ENCODE measurements at regions not wholly inside any gene's neighbourhood (a gene's known extent, or its start where the extent isn't known, plus 50 kb on each side); places are given as distances from the start of the nearest gene placed in this dataset.

DNA sequence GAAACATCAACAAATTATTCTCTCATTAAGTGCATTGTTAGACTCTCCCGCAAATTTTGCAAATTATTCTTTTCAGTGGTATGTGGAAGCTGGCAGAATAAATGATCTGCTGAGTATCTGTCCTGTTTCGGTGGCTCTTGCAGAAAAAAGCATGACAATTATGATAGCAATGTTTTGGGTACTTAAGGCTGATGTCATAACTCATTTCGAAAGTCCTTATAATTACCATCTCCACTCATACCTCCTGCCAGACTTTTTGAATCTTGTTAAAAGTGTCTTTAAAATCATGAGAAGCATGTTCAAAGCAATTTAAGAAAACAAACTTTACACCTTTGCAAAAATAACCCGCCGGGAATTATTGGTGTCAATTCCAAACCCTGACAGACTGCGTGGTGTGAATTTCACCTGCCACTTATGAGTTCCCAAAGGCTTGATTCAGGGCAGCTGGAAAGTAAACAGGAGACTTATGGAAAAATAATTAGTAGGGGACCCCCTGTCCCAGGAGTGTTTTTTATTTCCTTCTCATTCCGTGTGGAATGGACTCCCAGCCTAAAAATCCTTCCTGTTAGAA lies 87.6 kb upstream of the E2F3 start:
- DNase-seq, result peak; percentile 61

DNA sequence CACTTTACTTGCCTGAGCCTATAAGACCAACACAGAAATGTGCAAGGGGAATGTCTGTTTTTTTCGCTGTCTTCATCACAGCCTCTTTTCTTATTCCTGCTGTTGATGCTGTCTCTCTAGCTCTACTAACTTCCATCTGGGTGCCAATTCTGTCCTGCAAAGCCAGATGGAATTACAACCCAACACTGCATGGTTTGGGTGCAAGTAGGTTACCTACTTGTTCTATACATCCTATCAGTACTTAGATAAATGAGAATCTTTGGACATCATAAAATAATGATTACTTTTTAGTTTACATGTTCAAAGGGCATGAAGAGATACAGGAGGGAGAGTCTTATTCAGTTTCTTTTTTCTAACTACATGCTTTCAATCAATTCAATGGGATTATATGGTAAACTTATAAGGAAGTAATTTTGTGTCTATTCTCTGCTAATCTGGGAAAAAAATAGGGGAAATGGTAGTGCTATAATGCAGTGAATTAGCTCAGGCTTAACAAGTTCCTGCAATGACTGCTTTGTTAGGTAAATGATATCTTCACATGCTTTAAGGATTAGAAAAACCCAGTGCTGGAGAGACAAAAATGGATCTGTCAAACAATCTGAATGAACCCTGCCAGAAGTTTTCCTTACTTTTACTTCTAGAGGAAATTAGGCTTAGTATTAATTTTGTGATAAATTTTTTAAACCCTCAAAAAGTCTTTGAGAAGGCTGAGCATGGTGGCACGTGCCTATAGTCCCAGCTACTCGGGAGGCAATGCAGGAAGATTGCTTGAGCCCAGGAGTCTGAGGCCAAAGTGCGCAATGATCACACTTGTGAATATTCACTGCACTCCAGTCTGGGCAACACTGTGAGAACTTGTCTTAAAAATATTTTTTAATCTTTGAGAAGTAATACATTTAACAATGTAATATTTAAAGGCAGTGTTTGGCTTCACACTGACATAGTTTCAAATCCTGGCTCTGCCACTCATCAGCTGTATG lies 86.5 kb upstream of the E2F3 start:
- DNase-seq, result no peak

DNA sequence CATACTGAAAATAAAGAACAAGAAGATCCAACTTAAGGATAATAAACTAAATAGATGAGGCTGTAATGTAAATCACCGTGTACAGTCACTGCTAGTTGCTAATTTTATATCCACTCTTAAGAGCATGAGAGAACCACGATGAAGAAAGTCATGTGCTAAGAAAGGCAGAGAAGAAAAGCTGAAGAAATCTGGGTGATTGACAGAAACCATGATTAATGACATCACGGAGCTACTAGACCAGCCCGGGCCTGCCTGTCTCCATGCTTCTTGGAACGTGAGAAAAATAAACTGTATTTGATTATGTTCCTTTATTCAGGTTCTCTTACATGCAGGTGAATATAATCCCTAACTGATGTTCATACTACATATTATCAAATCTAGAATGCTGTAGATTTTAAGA lies 84.2 kb upstream of the E2F3 start:
- DNase-seq, result no peak

DNA sequence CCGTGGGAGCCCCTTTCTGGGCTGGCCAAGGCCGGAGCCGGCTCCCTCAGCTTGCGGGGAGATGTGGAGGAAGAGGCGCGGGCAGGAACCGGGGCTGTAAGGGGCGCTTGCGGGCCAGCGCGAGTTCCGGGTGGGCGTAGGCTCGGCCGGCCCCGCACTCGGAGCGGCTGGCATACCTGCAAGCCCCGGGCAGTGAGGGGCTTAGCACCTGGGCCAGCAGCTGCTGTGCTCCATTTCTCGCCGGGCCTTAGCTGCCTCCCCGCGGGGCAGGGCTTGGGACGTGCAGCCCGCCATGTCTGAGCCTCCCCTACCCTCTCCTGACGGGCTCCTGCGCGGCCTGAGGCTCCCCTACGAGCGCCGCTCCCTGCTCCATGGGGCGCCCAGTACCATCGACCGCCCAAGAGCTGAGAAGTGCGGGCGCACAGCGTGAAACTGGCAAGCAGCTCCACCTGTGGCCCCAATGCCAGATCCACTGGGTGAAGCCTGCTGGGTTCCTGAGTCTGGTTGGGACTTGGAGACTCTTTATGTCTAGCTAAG lies 82.8 kb upstream of the E2F3 start:
- no peak for DNase-seq

DNA sequence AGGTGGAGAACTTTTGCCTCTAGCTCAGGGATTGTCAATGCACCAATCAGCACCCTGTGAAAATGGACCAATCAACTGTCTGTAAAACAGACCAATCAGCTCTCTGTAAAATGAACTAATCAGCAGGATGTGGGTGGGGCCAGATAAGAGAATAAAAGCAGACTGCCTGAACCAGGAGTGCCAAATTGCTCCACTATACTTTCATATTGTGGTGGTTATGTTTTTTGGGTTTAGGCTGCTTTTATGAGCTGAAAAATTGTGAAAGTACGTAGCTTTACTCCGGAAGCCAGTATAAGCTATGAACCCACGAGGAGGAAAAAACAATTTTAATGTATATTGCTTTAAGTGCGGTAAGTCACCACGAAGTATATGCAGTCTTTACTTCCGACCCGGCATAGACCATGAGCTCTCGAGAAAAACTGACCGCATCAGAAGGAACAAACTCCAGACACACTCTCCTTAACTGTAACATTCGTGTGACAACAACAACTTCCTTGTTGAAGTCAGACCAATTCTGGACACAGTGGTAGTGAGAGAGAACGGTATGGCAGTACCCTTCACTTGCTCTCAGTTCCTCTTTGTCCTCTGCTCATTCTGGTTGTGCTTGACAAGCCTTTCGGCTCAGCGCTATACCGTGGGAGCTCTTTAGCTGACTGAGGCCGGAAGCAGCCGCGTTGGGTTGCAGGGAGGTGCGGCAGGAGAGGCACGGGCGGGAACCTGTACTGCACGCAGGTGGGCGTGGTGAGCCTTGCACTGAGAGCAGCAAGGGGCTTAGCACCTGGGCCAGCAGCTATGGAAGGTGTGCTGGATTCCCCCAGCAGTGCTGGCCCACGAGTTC lies 81.9 kb upstream of the E2F3 start:
- DNase-seq, result no peak

DNA sequence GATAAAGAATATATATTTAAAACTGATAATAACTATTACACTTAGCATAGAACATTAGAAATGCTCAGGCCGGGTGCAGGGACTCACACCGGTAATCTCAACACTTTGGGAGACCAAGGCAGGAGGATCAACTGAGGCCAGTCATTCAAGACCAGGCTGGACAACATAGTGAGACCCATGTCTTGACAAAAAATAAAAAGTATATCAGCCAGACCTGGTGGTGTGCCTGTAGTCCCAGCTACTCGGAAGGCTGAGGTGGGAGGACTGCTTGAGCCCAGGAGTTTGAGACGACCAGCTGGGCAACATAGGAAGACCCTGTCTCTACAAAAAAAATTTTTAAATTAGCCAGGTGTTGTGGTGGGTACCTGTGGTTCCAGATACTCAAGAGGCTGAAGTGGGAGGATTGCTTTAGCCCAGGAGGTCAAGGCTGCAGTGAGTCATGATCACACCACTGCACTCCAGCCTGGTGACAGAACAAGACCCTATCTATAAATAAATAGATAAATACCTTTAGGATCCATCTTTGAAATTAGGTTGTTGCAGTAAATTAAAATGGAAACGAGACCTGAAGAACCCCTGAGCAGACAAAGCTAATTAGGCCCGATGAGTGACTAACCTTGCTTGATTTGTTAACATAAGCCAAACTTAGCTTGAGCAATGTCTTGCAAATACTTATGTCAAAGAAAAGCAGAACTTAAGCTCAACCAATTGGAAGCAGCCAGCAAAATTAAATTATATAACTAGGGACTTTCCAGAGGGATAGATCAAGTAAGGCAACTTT lies 75.8 kb upstream of the E2F3 start:
- DNase-seq, result no peak

DNA sequence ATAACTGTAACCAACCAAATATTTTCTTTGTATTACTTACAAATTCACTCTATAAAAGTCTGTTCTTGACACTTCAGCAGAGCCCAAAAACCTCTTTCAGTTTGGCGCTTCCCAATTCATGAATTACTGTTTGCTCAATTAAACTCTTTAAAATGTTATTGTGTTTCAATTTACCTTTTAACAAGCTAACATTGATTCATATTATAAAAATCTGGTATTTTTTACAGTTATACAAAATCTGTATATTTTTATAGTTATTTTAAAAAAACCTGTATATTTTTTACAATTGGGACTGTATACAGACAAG lies 75.3 kb upstream of the E2F3 start:
- DNase-seq, result no peak

DNA sequence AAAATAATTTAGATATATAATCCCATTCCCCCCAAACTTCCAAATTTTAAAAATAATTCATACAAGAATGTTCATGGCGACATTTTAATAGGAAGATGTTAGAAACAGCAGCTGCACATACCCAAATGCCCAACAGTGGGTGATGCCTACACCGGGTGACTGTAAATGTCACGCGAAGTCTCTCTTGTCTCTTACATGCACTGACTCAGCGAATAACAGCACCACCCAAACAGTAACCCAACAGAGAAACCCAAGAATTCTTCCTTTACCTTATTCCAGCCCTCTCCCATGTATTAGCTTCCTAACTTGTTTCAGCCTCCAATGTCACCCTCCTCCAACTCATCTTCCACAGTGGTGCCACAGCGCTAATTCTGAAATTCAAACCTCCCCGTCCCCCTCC lies 74.5 kb upstream of the E2F3 start:
- DNase-seq, result no peak

DNA sequence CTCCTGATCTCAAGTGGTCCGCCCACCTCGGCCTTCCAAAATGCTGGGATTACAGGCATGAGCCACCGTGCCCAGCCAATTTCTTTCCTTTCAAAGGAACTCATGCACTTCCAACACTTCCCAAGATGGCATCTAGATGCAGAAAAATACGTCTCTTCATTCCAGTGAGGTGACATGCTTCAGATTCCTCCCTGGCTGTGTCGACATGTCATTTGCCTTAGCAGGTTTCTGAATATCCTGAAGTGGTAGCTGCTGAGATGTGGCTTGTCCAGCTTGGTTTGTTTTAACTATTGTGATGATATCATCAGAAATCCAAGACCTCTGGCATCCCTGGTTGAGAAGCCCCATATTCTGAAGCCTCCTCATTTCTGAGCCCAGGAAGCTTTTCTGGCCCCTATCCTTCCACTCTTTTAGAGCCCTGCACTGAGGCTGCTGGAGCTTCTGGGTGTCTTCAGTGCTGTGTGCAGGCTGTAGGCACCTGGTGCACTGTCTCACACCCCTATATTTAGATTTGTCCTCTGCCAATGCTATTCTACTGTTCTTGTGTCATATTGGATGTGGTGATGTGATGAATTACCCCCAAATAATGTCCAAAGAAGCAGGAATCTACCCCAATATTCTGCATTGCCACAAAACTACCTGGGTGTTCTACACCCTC lies 73.3 kb upstream of the E2F3 start:
- no peak for DNase-seq

DNA sequence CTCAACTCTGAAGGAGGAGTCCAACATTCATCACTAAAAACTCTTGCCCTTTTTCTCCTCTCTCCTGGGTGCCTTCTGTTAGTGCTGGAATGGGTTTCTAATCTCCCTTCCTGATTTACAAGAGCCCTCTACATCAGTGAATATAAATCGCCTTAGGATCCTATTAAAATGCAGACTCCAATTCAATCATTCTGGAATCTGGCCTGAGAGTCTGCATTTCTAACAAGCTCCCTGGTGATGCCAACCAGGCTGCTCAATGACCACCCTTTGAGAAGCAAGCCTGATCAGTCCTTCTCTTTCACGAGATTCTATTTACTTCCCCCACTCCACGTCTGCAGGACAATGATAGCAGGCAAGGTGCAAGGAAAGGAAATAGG lies 72.8 kb upstream of the E2F3 start:
- DNase-seq, result no peak

DNA sequence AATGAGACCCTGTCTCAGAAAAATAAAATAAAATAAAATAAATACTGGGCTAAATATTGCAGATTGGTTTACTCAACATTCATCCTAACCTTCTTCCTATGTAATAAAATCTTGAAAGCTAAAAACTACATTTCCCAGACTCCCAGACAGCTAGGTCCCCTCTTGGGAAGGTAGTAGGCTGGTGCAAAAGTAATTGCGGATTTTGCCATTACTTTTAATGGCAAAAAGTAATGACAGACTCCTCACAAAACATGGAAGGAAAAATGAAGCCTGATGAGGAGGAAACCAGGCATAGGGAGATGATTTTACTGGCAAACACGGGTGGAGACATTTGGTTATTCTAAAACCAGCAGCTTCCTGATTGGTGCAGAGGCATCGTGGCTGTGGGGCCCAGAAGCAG lies 70.6 kb upstream of the E2F3 start:
- no peak for DNase-seq

DNA sequence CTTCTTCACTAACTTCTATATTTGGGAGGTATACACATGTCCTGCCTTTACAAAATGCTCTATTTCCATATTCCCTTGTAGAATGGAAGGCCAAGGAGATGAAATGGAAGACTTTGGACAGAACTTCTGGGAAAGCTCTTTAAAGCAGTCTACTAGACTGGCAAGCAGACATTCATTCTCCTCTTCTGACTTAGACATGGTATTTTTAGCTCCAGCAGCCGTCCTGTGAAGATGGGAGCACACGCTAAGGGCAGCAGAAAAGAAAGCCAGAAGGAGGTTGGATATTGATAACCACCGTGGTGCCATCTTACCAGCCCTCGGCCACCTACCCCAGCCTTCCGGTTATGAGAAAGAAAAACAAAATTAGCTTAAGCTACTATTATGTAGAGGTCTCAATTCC lies 70.1 kb upstream of the E2F3 start:
- no peak for DNase-seq

DNA sequence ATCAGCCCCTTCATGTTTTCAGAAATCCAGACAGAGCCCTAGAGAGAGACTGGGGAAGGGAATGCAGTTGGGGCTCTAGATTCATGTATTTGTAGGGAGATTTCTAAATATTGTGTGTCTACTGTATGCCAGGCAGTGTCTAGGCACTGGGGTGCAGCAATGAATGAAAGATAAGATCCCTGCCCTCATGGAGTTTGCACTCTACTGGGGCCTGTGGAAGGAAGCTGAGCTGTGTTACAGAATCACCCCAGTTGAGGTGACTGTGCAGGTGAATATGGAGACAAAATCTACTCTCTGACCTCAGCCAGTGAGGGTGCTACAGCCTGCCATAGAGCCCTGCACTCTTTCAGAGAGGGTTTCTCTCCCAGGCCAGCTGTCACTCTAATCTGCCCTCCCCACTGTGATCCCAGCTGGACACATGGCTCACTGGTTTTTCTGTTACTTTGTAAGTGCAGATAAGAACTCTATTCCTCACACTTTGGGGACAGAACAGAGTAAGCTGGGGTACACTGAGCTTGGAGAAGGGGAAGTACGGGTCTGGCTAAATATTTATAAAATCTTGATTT lies 69.2 kb upstream of the E2F3 start:
- DNase-seq, result peak; percentile 2

DNA sequence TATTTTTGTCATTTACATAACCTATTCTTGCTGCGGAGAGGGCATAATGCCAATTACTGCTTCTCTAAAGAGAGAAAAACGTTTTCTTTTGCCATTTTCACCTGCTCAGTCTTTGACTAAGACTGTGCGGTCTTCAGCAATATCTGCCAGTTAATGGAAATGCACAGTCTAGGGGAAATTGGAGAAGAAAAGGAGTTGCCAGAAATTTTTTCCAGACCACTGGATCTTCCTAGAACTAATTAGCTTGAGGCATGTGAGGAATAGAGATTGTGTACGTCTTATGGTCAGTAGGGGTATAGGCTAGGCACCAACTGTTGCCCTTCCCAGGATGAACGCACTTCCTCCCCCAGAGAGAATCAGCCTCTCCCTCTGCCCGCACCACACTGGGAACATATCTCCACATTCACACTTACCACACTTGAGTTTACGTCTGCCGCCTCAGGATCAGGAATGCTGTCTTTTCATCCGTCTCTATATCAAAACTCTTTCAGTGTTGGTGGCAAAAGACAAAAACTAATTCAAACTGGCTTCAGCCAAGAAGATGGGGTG lies 67.9 kb upstream of the E2F3 start:
- DNase-seq, result no peak

DNA sequence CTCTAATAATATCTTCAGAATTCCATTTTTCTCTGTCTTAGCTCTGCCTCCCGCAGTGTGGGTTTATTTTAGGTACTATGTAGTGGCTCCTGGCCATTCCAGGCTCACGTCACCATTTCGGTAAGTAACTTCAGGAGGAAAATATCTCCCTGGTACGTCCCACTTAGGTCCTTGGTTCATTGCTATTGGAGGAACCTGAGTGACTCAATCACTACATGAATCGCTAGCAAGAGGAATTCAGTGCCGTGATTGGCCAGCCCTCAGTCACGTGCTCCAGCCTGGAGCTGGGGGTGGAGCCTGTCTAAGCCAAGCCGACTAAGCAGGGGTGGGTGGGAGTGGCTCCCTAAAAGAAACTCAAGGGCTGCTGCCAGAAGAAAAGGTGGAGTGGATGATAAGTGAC lies 67.3 kb upstream of the E2F3 start:
- no peak for DNase-seq

DNA sequence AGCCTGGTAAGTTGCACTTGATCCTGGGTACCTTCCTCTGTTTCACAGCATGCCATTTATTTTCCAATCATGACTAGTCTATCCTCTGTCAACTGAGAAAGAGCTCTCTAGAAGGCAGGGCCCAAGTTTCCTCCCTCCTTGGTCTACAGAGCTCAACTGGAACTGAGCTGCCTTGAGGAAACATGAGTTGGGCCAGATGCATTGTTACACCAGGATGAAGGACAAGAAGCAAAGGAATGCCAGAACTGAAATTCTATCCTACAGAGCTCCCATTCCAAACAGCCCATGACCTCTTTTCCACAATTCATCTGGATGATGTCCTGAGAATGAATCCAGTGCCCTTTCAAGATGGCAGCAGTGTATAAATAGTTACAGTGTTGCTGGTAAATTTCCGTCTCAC lies 66.7 kb upstream of the E2F3 start:
- DNase-seq, result no peak

DNA sequence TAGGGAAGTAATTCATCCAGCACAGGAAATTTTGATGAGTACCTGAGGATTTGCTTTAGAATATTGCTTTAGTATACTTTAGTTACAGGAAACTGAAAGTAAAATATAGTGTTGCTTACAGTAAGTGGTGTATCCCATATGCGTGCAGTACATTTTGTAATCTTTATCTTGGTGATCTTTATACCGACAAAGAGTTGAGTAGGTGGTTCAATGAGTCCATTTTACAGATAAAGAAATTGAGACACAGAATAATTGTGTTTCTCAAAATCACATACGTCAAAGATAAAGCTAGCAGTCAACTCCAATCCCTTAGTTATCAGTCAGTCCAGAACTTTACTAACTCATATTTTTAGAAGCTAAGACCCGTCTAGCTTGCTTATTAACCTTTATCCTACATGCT lies 65.8 kb upstream of the E2F3 start:
- DNase-seq, result no peak

DNA sequence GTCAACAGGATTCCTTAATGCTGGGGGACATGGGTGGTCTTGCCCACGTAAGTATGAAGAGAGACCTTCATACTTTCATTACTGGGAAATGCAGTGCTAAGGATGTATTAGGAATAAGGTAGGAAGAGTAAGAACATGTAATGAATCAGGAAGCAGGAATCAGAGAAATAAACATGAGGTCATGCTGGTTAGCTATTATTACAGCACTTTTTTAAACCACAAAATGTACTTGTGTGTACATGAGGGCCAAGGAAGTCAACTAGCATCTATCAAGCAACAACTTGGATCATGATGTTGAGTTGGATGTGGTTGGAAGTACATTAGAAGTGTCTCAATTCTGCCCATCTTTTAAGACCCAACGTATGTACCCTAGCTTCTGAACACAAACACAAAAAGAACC lies 63.5 kb upstream of the E2F3 start:
- DNase-seq, result no peak

DNA sequence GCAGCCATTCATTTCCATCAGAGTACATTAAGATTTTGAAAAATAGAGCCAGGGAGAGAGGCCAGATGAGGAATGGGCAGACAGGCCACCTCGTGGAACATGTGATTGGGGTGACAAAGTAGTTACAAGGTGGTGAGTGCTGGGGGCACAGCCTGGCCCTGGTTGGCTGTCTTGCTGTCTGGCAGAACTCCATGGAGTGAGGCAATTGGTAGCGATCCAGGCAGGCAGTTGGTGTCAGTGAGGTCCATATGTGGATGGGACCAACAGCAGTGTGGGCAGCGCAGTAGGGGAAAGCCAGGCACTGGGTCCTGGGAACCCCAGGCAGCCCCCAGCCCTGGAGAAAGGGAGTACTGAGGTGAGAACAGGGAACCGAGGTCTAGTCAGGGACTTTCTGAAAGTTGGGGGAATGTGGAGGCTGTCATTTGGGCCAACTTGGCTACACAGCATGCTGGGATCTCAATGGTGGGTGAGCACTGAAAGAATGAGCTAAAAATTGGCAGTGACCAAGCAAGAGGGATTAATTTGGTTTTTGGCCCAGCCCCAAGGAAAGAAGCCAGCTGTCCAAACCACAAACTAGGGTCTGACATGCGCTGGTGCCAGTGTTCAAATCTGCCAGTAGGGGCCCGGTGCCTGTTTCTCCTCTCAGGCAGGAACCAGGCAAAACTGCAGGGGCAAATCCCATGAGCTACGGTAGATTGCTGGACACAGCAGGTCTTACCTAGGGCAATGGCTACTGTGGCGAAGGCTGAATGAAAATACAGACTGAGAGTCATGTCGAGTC lies 61.4 kb upstream of the E2F3 start:
- DNase-seq, result peak; percentile 10

DNA sequence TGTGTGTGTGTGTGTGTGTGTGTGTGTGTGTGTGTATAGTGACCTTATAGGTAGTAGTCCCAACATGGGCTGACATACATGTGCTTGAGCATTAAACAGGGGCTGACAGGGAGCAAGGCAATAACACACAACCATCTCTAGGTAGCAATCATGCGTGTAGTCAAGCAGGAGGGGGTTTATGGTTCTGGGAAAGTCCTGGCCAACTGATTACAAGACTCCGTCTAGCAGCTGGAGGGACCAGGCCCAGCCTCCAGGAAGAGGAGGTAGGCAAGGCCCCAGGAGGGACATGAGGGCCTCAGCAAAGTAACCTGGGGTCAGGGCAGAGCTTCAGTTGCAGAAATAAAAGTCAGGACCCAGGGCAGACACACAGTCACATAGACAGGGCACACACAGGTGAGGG lies 60.6 kb upstream of the E2F3 start:
- no peak for DNase-seq

DNA sequence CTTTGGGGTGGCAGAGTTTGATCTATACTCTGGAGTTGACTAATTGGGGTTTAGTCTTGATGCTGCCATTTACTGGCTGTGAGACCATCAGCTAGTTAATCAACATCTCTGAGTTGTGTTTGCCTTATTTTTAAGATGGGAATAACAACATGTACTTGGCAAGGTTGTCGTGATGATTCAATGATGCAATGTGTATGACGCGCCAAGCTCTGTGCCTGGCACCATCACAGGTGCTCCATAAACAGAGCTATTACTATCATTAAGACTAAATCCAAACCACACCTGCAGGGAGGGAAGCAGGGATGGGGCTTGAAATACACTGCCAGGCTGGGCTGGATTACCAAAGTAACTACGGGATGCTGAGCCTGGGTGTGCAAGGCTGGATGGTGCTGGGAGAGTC lies 60.1 kb upstream of the E2F3 start:
- DNase-seq, result no peak

Data from NCI-H2171 (cell line).